HEK293T (cell line): ENCODE measurements at regions not wholly inside any gene's neighbourhood (a gene's known extent, or its start where the extent isn't known, plus 50 kb on each side); places are given as distances from the start of the nearest gene placed in this dataset.

Experiments used
- ARNT ChIP-seq: fragments of 450-650 bp; IDR thresholded peaks from 2 replicates; pipeline ENCODE4 v1.6.1; 2017; ENCODE audit warnings: mild to moderate bottlenecking
- BHLHE40 ChIP-seq: fragments of 450-650 bp; IDR thresholded peaks from 2 replicates; pipeline ENCODE4 v1.6.1; 2016; ENCODE audit warnings: mild to moderate bottlenecking, moderate library complexity, borderline replicate concordance
- CTBP1 ChIP-seq: fragments of 450-650 bp; IDR thresholded peaks from 2 replicates; pipeline ENCODE4 v1.6.1; 2016; ENCODE audit warnings: borderline replicate concordance
- ELF4 ChIP-seq: fragments of 450-650 bp; IDR thresholded peaks from 2 replicates; pipeline ENCODE4 v1.6.1; 2017; ENCODE audit warnings: antibody characterized with exemption
- FOXK2 ChIP-seq: fragments of 450-650 bp; IDR thresholded peaks from 2 replicates; pipeline ENCODE4 v1.6.1; 2016; ENCODE audit warnings: mild to moderate bottlenecking
- HDGF ChIP-seq: fragments of 450-650 bp; IDR thresholded peaks from 2 replicates; pipeline ENCODE4 v1.6.1; 2017; ENCODE audit warnings: antibody characterized with exemption, borderline replicate concordance
- LEF1 ChIP-seq: fragments of 450-650 bp; IDR thresholded peaks from 2 replicates; pipeline ENCODE4 v1.6.1; 2017; ENCODE audit warnings: mild to moderate bottlenecking, borderline replicate concordance
- NFRKB ChIP-seq: fragments of 450-650 bp; IDR thresholded peaks from 2 replicates; pipeline ENCODE4 v1.6.1; 2016; ENCODE audit warnings: mild to moderate bottlenecking, moderate library complexity
- SP1 ChIP-seq: fragments of 450-650 bp; IDR thresholded peaks from 2 replicates; pipeline ENCODE4 v1.6.1; 2017
- SUZ12 ChIP-seq: fragments of 450-650 bp; IDR thresholded peaks from 2 replicates; pipeline ENCODE4 v1.6.1; 2016; ENCODE audit warnings: mild to moderate bottlenecking
- TARDBP ChIP-seq: fragments of 450-650 bp; IDR thresholded peaks from 2 replicates; pipeline ENCODE4 v1.6.1; 2016
- ZNF384 ChIP-seq: fragments of 450-650 bp; IDR thresholded peaks from 2 replicates; pipeline ENCODE4 v1.6.1; 2016
- TF ChIP-seq, protein P1 (sequence below): fragments of 450-650 bp; IDR thresholded peaks from 2 replicates; pipeline ENCODE4 v1.6.1; 2016

DNA sequence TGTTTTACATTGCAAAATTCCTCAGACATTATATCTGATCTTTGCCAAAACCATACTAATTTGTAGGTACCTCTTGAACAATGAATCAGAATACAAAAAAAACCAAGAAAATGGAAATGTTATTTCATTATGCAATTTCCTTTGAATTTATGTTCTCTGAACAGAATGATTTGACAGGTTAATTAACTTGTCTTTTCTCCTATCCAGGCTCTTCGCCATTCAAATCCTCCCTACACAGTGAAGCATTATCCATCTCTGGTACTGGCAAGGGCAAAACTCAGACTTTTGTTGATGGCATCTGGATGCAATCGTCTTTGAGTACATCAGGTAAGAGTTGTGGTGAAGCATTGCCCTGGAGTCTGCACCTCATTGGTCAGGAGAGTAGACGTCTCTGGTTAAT, 655.7 kb upstream of the ITGA1 start:
- TF ChIP-seq SP1 (no peak), HDGF (no peak), BHLHE40 (no peak), CTBP1 (no peak), SUZ12 (no peak), ARNT (no peak), LEF1 (no peak), FOXK2 (no peak), NFRKB (no peak), ZNF384 (no peak), TARDBP (no peak), ELF4 (no peak)
- TF ChIP-seq, protein P1, sequence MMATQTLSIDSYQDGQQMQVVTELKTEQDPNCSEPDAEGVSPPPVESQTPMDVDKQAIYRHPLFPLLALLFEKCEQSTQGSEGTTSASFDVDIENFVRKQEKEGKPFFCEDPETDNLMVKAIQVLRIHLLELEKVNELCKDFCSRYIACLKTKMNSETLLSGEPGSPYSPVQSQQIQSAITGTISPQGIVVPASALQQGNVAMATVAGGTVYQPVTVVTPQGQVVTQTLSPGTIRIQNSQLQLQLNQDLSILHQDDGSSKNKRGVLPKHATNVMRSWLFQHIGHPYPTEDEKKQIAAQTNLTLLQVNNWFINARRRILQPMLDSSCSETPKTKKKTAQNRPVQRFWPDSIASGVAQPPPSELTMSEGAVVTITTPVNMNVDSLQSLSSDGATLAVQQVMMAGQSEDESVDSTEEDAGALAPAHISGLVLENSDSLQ: no peak
